AG04450 (cell line): ENCODE measurements at regions not wholly inside any gene's neighbourhood (a gene's known extent, or its start where the extent isn't known, plus 50 kb on each side); places are given as distances from the start of the nearest gene placed in this dataset.

Experiments
- CTCF ChIA-PET: fragments of 300-600, 350-600 bp; formaldehyde crosslinking; extraction: SDS; loops from one replicate; lab custom pipeline; 2022; ENCODE audit warnings: antibody characterized with exemption, inconsistent platforms; lab: Charles Lee
- POLR2A ChIA-PET: fragments of 350-600 bp; formaldehyde crosslinking; extraction: SDS; loops from one replicate; lab custom pipeline; 2021; ENCODE audit warnings: antibody characterized with exemption, inconsistent platforms; lab: Yijun Ruan, JAX
- DNase-seq: peaks from one replicate; pipeline ENCODE4 v3.0.0-alpha.2; 2011; ENCODE audit warnings: low read depth, low spot score
- H3K27ac ChIP-seq: one replicate; pipeline ENCODE4 v1.5.1; 2012; ENCODE audit warnings: low read depth, low read length, control low read depth
- H3K27me3 ChIP-seq: one replicate; pipeline ENCODE4 v1.6.0; 2012; ENCODE audit warnings: low read length; ENCODE audit not compliant: control insufficient read depth, insufficient read depth
- H3K4me3 ChIP-seq: 2 replicates; pipeline ENCODE4 v1.5.1; 2011; ENCODE audit warnings: mild to moderate bottlenecking, low read depth, low read length, control low read depth
- H3K9me3 ChIP-seq: 2 replicates; pipeline ENCODE4 v1.5.1; 2012; ENCODE audit warnings: low read length; ENCODE audit not compliant: control insufficient read depth, insufficient read depth
- TF ChIP-seq, protein P1 (sequence below): IDR thresholded peaks from 2 replicates; pipeline ENCODE4 v1.5.1; 2011; ENCODE audit warnings: low read depth, low read length, control low read depth, inconsistent platforms

DNA sequence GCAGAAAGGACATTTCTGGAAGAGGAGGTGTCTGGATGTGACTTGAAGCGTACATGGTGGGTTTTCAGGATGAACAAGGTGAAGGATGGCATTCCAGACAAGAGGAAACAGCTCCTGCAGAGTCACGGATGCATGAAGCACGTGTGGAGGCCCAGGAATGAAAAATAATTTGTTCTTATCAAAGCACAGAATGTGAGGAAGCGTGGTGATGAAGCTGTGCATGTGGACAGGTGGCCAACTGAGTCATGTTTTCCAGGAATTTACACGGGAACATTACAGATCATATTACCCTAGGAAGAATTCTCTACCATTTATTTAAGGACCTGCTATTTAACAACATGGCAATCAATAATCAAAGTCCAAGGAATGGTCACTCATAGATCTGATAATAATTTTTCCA, 413.2 kb upstream of the KLF6 start:
- no peak for DNase-seq
- TF ChIP-seq, protein P1, sequence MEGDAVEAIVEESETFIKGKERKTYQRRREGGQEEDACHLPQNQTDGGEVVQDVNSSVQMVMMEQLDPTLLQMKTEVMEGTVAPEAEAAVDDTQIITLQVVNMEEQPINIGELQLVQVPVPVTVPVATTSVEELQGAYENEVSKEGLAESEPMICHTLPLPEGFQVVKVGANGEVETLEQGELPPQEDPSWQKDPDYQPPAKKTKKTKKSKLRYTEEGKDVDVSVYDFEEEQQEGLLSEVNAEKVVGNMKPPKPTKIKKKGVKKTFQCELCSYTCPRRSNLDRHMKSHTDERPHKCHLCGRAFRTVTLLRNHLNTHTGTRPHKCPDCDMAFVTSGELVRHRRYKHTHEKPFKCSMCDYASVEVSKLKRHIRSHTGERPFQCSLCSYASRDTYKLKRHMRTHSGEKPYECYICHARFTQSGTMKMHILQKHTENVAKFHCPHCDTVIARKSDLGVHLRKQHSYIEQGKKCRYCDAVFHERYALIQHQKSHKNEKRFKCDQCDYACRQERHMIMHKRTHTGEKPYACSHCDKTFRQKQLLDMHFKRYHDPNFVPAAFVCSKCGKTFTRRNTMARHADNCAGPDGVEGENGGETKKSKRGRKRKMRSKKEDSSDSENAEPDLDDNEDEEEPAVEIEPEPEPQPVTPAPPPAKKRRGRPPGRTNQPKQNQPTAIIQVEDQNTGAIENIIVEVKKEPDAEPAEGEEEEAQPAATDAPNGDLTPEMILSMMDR: no peak
- no peak overlapping the region for H3K27ac ChIP-seq
- ChIA-PET CTCF (no interaction called here), POLR2A (no interaction called here)
- no peak overlapping the region for H3K4me3 ChIP-seq
- no peaks in the 10 kb centered on the region for H3K27me3 ChIP-seq
- H3K9me3 ChIP-seq: peaks cover 7% of the 10 kb centered on the region

DNA sequence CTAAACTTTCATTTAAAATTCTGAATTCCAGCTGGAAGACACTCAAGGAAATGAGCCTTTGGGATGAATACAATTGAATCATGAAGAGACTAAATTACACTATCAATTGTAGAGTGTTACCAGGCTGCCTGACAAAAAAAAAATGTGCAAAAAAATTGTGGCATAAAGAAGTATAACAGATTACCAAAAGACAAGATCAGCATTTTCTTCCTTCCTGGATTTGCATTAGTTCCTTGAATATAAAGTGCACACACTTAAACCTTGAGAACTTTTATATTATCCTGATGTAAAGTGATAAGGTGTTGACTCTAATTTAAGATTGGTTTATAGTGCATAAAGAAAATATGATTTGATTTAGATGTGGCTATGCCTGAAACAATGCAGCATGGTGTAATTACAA, 412.7 kb upstream of the KLF6 start:
- no peak for DNase-seq
- H3K27me3 ChIP-seq: no peaks in the 10 kb centered on the region
- TF ChIP-seq, protein P1: no peak
- POLR2A ChIA-PET: no interaction called here
- CTCF ChIA-PET: no interaction called here
- peaks cover 7% of the 10 kb centered on the region for H3K9me3 ChIP-seq
- H3K27ac ChIP-seq: no peak overlapping the region
- no peak overlapping the region for H3K4me3 ChIP-seq

DNA sequence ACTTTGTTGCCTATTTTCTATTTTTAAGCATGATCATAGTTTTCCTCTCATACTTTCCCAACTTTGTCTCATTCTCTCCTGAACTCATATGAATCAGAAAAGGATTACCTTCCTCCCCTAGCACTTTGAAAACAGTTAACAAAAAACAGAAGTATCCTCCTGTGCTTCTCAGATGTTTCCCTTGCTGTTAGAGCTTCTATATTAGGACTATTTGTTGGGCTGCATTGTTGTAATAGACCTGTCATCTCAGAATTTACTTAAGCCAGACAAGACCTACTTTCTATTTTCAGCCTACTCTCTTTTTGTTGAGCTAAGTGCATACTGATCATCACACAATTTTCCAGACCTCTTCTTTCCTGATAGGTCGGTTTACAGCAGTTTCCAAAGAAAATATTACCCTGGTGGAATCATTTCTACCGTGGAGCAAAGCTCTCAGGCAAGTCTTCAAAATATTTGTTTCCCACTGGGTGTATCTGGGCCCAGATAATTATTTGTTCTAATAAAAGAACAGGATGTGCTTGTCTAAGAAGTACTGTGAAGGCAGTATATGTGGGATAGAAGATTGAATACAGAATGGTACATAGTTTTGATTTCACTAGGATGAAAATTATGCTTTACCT, 411.9 kb upstream of the KLF6 start:
- Histone ChIP-seq H3K27me3 (no peaks in the 10 kb centered on the region), H3K27ac (no peak overlapping the region), H3K9me3 (peaks cover 7% of the 10 kb centered on the region), H3K4me3 (no peak overlapping the region)
- TF ChIP-seq, protein P1: no peak
- ChIA-PET POLR2A (no interaction called here), CTCF (no interaction called here)
- DNase-seq: no peak

DNA sequence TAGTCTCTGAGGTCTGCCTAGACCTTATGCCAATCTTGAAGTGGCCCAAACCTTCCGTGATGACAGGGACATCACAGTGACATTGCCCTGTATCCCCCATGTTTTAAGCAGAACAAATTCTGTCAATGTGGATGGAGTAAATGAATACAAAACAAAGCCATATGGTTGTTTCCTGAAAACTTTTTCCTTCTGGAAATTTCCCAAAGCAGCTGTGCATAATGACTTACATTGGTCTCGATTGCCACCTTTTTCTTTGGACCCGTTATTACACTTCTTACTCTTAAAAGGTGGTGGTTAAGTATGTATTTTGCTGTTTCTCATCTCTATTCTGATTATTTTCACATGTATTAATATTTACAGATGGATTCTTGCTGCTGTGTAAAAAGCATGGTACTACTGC, 411.2 kb upstream of the KLF6 start:
- ChIA-PET POLR2A (no interaction called here), CTCF (no interaction called here)
- DNase-seq: no peak
- H3K9me3 ChIP-seq: peaks cover 7% of the 10 kb centered on the region
- H3K4me3 ChIP-seq: no peak overlapping the region
- TF ChIP-seq, protein P1: no peak
- H3K27ac ChIP-seq: no peak overlapping the region
- H3K27me3 ChIP-seq: no peaks in the 10 kb centered on the region

DNA sequence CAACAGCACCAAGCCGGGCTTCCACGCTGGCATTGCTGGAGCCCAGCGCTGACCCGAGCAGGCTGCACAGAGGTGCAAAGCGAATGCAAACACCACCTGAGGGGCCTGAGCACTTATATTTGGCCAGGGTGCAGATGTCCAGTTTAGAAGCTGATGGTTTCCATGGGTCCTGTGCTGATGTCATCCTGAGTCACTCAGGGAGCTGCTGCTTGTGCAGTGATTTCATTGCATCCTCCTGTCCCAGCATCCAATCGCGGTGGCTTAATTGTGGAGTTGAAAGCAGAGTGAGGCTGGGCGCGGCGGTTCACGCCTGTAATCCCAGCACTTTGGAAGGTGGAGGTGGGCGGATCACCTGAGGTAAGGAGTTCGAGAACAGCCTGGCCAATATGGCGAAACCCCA, 410.2 kb upstream of the KLF6 start:
- H3K4me3 ChIP-seq: no peak overlapping the region
- peaks cover 7% of the 10 kb centered on the region for H3K9me3 ChIP-seq
- TF ChIP-seq, protein P1: no peak
- H3K27ac ChIP-seq: no peak overlapping the region
- peak; percentile 20 for DNase-seq
- H3K27me3 ChIP-seq: no peaks in the 10 kb centered on the region
- ChIA-PET CTCF (no interaction called here), POLR2A (interaction anchor here (0.6 kb wide), 1 partner anchor 63 kb away, joined by 7 read pairs; no protein-coding TSS in a partner anchor)
